Common myeloid progenitor, CD34-positive (primary cell): ENCODE measurements at regions not wholly inside any gene's neighbourhood (a gene's known extent, or its start where the extent isn't known, plus 50 kb on each side); places are given as distances from the start of the nearest gene placed in this dataset.
"Not testable (repeated sequence)": the region's sequence is repeated elsewhere in the genome, so short reads cannot be mapped to it uniquely, and the experiment has no call there.

Experiments
- CTCF ChIA-PET: fragments of 350-600 bp; sonication (Branson Sonifier 250); formaldehyde crosslinking; loops from one replicate; lab custom pipeline; 2021; ENCODE audit warnings: antibody characterized with exemption; lab: Charles Lee
- POLR2A ChIA-PET: fragments of 350-600 bp; sonication (Branson Sonifier 250); formaldehyde crosslinking; loops from one replicate; lab custom pipeline; 2021; ENCODE audit warnings: antibody characterized with exemption; lab: Charles Lee
- DNase-seq, 3 donors: peaks; one replicate each; pipeline versions ENCODE4 v3.0.0 to v3.0.0-alpha.2; 2013
- H3K27ac ChIP-seq, 2 experiments: 1 replicate in 1 of 2; 2 replicates in 1 of 2; pipeline ENCODE4 v1.7.0; 2013; ENCODE audit warnings: inconsistent platforms in 2 of 2, low read length in 2 of 2, mild to moderate bottlenecking in 2 of 2, low read depth in 1 of 2, moderate library complexity in 1 of 2; ENCODE audit not compliant: severe bottlenecking in 2 of 2, insufficient read depth in 1 of 2, poor library complexity in 1 of 2
- H3K27me3 ChIP-seq, 5 experiments: replicated peaks in 2 of 5; 1 replicate in 3 of 5; 2 replicates in 2 of 5; pipeline versions ENCODE4 v1.6.1 to v1.7.0; 2013; ENCODE audit warnings: low read length in 4 of 5, mild to moderate bottlenecking in 2 of 5, moderate library complexity in 2 of 5, inconsistent platforms in 1 of 5; ENCODE audit not compliant: insufficient read depth in 5 of 5, control insufficient read depth in 4 of 5
- H3K36me3 ChIP-seq, 4 experiments: 1 replicate in 2 of 4; 2 replicates in 2 of 4; pipeline versions ENCODE4 v1.6.1 to v1.7.0; 2013; ENCODE audit warnings: low read length in 3 of 4, control low read depth in 1 of 4, mild to moderate bottlenecking in 1 of 4; ENCODE audit not compliant: control insufficient read depth in 4 of 4, insufficient read depth in 4 of 4
- H3K4me1 ChIP-seq, 4 experiments: 1 replicate in 3 of 4; 2 replicates in 1 of 4; pipeline versions ENCODE4 v1.6.1 to v1.7.1; 2013; ENCODE audit warnings: low read length in 3 of 4, mild to moderate bottlenecking in 3 of 4, control low read depth in 1 of 4, inconsistent platforms in 1 of 4, moderate library complexity in 1 of 4; ENCODE audit not compliant: control insufficient read depth in 4 of 4, insufficient read depth in 4 of 4; ENCODE audit errors: control extremely low read depth in 1 of 4
- H3K4me3 ChIP-seq, 7 experiments: 1 replicate in 4 of 7; 2 replicates in 3 of 7; pipeline versions ENCODE4 v1.5.1 to v1.7.0; 2013; ENCODE audit warnings: mild to moderate bottlenecking in 7 of 7, low read length in 6 of 7, moderate library complexity in 6 of 7, inconsistent platforms in 2 of 7, low read depth in 2 of 7, control low read depth in 1 of 7; ENCODE audit not compliant: insufficient read depth in 4 of 7, control insufficient read depth in 1 of 7; ENCODE audit errors: extremely low read depth in 1 of 7
- H3K9me3 ChIP-seq, 5 experiments: 1 replicate in 4 of 5; 2 replicates in 1 of 5; pipeline versions ENCODE4 v1.6.1 to v1.7.1; 2013; ENCODE audit warnings: low read length in 4 of 5, mild to moderate bottlenecking in 2 of 5, inconsistent platforms in 1 of 5, low read depth in 1 of 5, moderate library complexity in 1 of 5; ENCODE audit not compliant: control insufficient read depth in 4 of 5, insufficient read depth in 2 of 5; ENCODE audit errors: control extremely low read depth in 1 of 5
- WGBS: methylation state at CpG from one replicate; pipeline ENCODE4 v1.1.5; 2013; ENCODE audit not compliant: insufficient coverage; 5-methylcytosine and 5-hydroxymethylcytosine counted together

DNA sequence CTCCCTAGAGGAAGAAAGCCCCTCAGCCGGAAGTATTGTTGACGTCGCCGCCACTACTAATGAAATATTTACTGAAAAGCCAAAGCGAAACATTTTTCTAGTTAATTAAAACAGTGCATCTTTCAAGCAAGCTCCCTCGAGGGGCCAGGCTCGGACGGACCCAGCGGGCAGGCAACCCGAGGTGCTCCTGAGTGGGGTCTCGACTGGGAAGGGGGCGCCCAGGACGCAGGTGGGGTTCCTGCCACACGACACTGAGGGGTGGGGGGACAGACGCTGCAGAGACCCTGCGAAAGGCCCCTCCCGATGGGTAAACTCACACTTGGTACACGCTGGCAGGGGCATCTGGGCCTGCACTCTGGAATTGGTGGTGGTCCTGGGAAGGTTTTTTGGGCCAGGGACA, 72.4 kb upstream of the ADGRA1 start:
- DNase-seq = no peak
- CTCF ChIA-PET = no interaction called here
- WGBS = 96% methylated on average over 16 of the region's 18 CpGs
- Histone ChIP-seq H3K4me3 (no peak overlapping the region), H3K4me1 (peaks cover 0 to 9% (median 5%) of the 10 kb centered on the region in 4 experiments), H3K9me3 (no peaks in the 10 kb centered on the region), H3K27me3 (peaks cover 0 to 3% (median 0%) of the 10 kb centered on the region in 5 experiments), H3K27ac (no peak overlapping the region), H3K36me3 (no peaks in the 10 kb centered on the region)
- POLR2A ChIA-PET = no interaction called here

DNA sequence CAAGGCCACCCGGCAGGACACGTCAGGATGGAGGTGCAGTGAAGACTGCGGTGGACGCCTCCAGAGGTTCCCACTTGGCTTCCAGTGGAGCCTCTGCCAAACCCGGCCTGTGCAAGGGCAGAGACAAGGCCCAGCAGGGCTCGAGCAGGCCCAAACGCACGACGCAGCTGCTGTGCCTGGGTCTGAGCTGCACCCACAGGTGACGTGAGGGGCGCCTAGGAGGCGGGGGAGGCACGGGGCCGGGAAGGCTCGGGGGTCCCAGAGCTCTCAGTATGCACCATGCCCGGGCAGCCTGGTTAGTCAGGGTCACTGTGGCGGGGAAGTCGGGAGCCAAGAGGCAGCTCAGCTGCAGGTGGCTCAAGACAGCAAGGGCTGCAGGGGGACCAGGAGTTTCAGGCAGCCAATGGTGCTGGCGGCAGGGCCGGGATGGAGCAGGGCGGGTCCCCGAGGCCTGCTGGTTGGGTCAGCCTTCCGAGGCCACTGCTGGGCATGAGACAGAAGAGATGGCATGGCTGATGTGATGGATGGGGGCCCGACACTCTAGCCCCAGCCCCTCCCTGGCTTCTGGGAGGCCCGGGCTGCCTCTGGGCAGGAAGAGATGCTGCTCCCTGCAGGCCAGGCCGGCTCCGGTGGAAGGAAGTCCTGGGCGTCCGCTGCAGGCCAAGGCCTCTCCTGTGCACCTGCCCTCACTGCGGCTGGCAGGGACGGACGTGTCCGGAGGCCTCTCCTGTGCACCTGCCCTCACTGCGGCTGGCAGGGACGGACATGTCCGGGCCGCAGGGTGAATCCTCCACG, 72.2 kb upstream of the CFAP46 start:
- Histone ChIP-seq H3K4me1 (peaks cover 0 to 9% (median 5%) of the 10 kb centered on the region in 4 experiments), H3K27me3 (peaks cover 0 to 3% (median 0%) of the 10 kb centered on the region in 5 experiments), H3K4me3 (no peak overlapping the region), H3K27ac (no peak overlapping the region), H3K9me3 (no peaks in the 10 kb centered on the region), H3K36me3 (no peaks in the 10 kb centered on the region)
- CTCF ChIA-PET = no interaction called here
- POLR2A ChIA-PET = no interaction called here
- 94% methylated on average over 33 of the region's 38 CpGs for WGBS
- DNase-seq = no peak

DNA sequence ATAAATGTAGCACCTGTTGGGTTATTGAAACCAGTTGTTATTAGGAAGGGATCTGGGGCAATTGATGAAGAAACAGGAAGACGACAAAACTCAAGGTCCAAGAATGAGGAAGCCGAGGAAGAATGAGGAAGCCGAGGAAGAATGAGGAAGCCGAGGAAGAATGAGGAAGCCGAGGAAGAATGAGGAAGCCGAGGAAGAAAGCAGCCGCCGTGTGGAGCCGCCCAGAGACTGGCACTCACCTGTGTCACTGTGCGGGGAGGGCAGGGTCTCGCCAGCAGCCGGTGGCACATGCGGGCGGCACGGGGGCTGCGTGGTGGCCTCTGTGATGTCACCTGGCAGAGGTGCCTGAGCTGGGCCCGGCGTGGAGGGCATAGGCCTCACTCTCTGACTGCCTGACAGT, 71.1 kb upstream of the CFAP46 start:
- Histone ChIP-seq H3K27ac (no peak overlapping the region), H3K9me3 (no peaks in the 10 kb centered on the region), H3K4me1 (peaks cover 0 to 9% (median 5%) of the 10 kb centered on the region in 4 experiments), H3K36me3 (no peaks in the 10 kb centered on the region), H3K27me3 (peaks cover 0 to 3% (median 0%) of the 10 kb centered on the region in 5 experiments), H3K4me3 (no peak overlapping the region)
- 6% methylated on average over 18 of the region's 18 CpGs for WGBS
- CTCF ChIA-PET = no interaction called here
- DNase-seq = peak in 2 of 3 donors; percentile 24 to 50
- POLR2A ChIA-PET = no interaction called here

DNA sequence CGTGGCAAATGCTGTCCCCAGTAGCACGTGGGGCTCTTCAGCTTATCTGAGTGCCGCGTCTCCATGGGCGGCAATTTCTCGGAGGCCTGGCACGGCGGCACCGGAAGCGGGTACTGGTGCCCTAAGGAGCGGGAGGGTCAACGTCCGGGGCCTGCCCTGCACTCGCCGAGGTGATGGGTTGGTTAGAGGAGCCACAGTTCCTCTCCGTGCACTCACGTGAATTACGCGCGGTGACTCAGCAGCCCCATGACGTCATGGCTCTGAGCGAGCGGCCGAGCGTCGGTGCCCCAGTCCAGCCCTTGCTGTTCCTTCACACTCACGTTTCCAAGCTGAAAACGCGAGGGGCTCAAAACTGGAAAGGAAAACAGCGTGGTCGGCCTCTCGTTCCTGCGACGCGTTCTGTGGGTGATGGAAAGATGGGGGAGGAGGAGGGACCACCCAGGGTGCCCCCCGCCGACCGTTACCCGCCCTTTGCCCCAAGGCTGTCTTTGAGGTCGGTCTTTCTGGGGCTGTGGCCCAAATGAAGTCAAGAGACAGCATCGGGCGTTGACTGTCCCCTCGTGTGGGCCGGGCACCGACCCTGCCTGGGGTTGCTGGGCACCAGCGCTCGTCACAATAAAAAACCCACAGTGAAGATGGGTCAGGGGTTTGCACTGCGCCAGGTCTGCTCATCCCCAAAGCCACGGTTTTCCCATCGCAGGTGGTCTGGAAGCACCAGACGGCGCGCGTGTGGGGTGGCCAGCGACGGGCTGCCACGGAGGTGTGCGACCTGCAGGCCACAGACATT, 70.4 kb upstream of the CFAP46 start:
- Histone ChIP-seq H3K36me3 (no peaks in the 10 kb centered on the region), H3K27me3 (peaks cover 0 to 3% (median 0%) of the 10 kb centered on the region in 5 experiments), H3K4me1 (peaks cover 0 to 9% (median 5%) of the 10 kb centered on the region in 4 experiments), H3K27ac (no peak overlapping the region), H3K4me3 (no peak overlapping the region), H3K9me3 (no peaks in the 10 kb centered on the region)
- ChIA-PET POLR2A (no interaction called here), CTCF (no interaction called here)
- peak in 1 of 3 donors; percentile 15 for DNase-seq
- 98% methylated on average over 45 of the region's 58 CpGs for WGBS

DNA sequence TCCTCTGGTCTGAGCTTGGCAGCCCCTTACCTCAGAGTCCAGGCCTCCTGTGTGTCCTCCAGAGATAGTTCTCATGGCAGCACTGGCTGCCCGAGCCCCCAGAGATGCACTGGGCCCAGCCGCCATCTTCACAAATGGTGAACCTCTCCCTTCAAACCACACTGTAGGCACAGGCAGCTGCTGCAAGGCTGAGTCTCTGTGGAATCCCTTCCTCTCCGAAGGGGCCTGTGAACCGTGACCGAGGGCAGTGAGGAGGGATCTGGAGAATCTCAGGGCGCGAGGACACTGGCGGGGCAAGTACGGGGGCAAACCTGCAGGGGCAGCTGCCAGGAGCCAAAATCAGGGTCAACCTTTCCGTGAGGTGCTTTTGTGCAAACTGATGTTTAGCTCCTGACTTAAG, 69.5 kb upstream of the CFAP46 start:
- CTCF ChIA-PET = no interaction called here
- POLR2A ChIA-PET = no interaction called here
- Histone ChIP-seq H3K27me3 (peaks cover 0 to 3% (median 0%) of the 10 kb centered on the region in 5 experiments), H3K9me3 (no peaks in the 10 kb centered on the region), H3K27ac (no peak overlapping the region), H3K4me1 (peaks cover 0 to 9% (median 5%) of the 10 kb centered on the region in 4 experiments), H3K4me3 (no peak overlapping the region), H3K36me3 (no peaks in the 10 kb centered on the region)
- WGBS = 92% methylated on average over 9 of the region's 10 CpGs
- peak in 1 of 3 donors; percentile 37 for DNase-seq

DNA sequence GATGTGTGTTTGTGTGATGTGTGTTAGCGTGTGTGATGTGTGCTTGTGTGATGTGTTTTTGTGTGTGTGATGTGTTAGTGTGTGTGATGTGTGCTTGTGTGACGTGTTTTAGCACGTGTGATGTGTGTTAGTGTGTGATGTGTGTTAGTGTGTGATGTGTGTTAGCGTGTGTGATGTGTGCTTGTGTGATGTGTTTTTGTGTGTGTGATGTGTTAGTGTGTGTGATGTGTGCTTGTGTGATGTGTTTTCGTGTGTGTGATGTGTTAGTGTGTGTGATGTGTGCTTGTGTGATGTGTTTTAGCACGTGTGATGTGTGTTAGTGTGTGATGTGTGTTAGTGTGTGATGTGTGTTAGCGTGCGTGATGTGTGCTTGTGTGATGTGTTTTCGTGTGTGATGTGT, 69.0 kb upstream of the CFAP46 start:
- POLR2A ChIA-PET, H3K4me3 ChIP-seq, H3K27me3 ChIP-seq, H3K9me3 ChIP-seq, H3K36me3 ChIP-seq, H3K4me1 ChIP-seq, DNase-seq, H3K27ac ChIP-seq, CTCF ChIA-PET: not testable (repeated sequence)
- WGBS = 100% methylated on average over 1 of the region's 9 CpGs

DNA sequence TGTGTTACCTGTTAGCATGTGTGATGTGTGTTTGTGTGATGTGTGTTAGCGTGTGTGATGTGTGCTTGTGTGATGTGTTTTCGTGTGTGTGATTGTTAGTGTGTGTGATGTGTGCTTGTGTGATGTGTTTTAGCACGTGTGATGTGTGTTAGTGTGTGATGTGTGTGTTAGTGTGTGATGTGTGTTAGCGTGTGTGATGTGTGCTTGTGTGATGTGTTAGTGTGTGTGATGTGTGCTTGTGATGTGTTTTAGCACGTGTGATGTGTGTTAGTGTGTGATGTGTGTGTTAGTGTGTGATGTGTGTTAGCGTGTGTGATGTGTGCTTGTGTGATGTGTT, 68.4 kb upstream of the CFAP46 start:
- H3K36me3 ChIP-seq, H3K9me3 ChIP-seq, H3K4me3 ChIP-seq, H3K27me3 ChIP-seq, H3K4me1 ChIP-seq, CTCF ChIA-PET, H3K27ac ChIP-seq, POLR2A ChIA-PET: not testable (repeated sequence)
- WGBS = 100% methylated on average over 3 of the region's 6 CpGs
- DNase-seq = peak in 1 of 3 donors; percentile 17
